ENCODE measurements at regions not wholly inside any gene's neighbourhood (a gene's known extent, or its start where the extent isn't known, plus 50 kb on each side); places are given as distances from the start of the nearest gene placed in this dataset.

DNA sequence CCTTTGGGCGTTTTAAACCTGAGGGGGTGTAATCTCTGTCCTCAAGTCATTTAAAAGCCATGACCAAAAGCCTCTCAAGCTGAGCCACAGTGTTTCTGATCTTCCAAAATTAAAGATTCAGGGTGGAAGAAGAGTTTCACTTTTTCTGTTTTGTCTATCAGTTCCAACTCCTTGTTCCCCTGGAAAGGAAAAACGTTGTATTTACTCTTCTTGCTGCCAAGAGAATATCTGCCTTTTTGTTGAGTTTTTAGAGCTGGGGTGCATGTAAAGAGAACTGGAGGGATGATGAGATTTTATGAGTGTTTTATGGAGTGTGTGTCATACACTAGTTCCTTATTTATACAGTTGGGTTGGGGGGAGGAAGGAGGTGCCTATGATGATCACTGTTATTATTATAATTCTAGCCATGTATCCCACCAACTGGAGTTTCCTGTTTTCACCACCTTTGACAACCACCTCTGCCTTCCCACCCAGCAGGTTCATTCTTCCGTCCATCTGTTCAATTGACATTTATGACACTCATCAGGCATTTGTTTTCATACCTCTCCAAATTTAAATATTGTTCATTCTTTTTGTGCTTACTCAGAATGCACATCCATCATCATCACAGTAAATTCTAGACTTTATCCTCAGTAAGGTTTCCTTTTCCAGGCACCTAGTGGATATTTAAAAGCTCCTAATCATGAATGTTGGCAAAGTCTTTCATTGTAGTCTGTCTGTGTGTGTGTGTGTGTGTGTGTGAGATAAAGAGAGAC is 97.9 kb upstream of the MPDZ start:
- in situ Hi-C loops (cut with HindIII; ENCODE audit: low sequenced_read_pairs), result no loop called here
- TF ChIP-seq, protein P1, sequence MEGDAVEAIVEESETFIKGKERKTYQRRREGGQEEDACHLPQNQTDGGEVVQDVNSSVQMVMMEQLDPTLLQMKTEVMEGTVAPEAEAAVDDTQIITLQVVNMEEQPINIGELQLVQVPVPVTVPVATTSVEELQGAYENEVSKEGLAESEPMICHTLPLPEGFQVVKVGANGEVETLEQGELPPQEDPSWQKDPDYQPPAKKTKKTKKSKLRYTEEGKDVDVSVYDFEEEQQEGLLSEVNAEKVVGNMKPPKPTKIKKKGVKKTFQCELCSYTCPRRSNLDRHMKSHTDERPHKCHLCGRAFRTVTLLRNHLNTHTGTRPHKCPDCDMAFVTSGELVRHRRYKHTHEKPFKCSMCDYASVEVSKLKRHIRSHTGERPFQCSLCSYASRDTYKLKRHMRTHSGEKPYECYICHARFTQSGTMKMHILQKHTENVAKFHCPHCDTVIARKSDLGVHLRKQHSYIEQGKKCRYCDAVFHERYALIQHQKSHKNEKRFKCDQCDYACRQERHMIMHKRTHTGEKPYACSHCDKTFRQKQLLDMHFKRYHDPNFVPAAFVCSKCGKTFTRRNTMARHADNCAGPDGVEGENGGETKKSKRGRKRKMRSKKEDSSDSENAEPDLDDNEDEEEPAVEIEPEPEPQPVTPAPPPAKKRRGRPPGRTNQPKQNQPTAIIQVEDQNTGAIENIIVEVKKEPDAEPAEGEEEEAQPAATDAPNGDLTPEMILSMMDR (IDR thresholded peaks at IDR 0.05; ENCODE audit: low read depth, low read length), result no peak
- H3K4me3 ChIP-seq (ENCODE audit: low read depth, low read length), result no peak overlapping the region
- peak; percentile 10 for DNase-seq (ENCODE audit: low read depth, low spot score)

DNA sequence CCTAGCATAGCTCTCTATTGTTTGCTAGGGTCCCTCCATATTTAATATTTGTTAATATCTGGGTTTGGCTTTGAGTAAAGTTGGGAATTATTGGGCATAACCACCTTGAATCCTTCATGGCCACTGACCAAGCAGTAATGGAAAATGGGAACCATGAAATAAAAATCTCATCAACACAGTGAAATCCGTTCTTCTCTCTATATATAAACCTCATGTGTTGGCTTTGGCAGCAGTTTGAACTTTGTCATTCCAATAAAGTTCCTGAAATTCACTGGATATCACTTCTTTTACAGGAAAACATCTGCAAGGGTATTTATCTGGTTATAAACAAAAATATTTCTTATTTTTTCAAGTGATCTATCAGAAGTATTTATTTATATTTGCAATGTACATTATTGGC is 93.0 kb upstream of the MPDZ start:
- TF ChIP-seq, protein P1 (IDR thresholded peaks at IDR 0.05; ENCODE audit: low read depth, low read length), result no peak
- in situ Hi-C loops (cut with HindIII; ENCODE audit: low sequenced_read_pairs), result no loop called here

DNA sequence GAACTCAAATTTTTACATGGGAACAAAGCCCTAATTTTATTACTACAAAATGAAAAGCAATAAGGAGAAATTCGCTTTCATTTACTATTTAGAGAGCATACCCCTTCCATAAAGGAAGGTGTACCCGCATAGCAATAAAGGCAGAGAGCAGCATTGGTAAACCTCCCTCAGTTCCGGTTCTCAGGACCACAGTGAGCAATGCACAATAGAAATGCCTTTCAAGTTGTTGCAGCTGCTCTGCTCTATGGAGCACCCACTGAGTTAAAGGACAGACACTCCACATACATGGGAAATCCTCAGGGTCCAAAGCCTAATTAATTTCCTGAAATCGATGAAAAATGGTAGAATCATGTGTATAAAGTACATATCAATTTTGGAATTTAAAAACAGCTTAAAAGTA is 89.9 kb upstream of the MPDZ start:
- no peak for DNase-seq (ENCODE audit: low read depth, low spot score)
- no peak overlapping the region for H3K4me3 ChIP-seq (ENCODE audit: low read depth, low read length)
- in situ Hi-C loops (cut with HindIII; ENCODE audit: low sequenced_read_pairs), result no loop called here
- TF ChIP-seq, protein P1 (IDR thresholded peaks at IDR 0.05; ENCODE audit: low read depth, low read length), result no peak

More for the DNA sequence above, 93.0 kb upstream of the MPDZ start:
- no peak for DNase-seq (ENCODE audit: low read depth, low spot score)
- no peak overlapping the region for H3K4me3 ChIP-seq (ENCODE audit: low read depth, low read length)

DNA sequence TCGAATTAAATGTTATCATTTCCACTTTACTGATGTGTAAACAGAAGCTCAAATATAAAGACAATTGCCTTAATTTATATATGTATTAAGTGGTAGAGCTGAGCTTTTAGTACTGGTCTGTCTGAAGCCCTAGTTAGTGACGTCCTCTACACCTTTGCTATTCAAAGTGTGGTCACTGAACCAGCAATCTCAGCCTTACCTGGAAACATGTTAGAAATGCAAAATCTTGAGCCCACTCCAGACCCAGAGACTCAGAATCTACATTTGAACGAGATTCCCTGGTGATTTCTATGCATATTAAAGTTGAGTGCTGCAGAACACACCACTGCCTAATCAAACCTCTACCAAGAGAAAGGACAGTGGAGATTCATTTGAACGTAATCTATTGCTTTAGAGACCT is 88.3 kb upstream of the MPDZ start:
- in situ Hi-C loops (cut with HindIII; ENCODE audit: low sequenced_read_pairs), result no loop called here
- no peak overlapping the region for H3K4me3 ChIP-seq (ENCODE audit: low read depth, low read length)
- TF ChIP-seq, protein P1 (IDR thresholded peaks at IDR 0.05; ENCODE audit: low read depth, low read length), result no peak

DNA sequence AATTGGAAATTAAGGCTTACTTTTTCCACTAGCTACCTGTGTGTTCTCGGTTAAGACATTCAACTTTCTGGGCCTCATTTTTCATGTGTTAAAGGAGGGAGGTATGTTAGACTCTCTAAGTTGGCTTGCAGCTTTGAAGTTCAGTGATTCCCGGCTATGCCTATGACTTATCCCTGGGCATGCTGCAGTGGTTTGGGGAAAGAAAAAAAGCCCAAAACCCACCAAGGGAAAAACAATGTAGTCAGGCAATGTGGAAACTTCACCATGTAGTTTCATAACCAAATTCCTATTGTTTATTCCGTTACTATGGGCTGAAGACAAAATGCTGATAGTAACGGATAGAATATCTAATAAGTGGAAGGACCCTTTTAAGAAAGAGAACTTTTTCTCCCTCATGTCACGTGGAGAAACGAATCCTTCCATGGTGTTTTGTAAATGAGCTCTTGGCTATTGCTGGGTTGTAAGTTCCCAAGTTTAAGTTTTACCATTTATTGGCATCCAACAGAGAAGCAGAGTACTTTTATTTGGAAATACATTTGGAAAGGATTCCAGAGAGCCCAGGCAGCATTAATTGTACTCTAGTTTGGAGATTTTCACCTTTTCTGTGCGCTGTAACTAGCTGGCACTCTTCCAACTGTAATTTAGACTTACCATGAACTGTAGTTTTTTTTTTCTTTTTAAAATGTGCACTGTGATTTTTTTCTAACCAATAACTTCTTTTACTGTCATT is 84.9 kb upstream of the MPDZ start:
- peak; percentile 33 for DNase-seq (ENCODE audit: low read depth, low spot score)
- TF ChIP-seq, protein P1 (IDR thresholded peaks at IDR 0.05; ENCODE audit: low read depth, low read length), result no peak
- H3K4me3 ChIP-seq (ENCODE audit: low read depth, low read length), result no peak overlapping the region
- in situ Hi-C loops (cut with HindIII; ENCODE audit: low sequenced_read_pairs), result no loop called here

More for the DNA sequence above, 88.3 kb upstream of the MPDZ start:
- no peak for DNase-seq (ENCODE audit: low read depth, low spot score)

DNA sequence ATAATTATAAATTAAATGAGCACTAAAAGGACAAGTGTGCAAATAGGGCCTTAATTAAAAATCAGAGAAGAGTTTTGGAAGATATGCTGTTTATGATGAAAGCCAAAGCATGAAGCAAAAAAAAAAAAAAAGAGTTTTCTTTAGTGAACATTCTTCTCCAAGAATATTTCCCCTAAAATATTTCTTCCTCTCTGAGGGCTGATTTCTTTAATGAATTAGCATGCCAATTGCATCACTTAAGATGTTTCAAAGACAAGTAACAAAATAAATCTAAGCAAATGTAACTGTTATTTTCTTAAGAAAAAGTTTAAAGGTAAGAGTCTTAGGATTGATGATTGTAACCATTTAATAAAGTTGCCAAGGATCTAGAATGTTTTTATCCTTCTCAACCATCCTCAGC is 81.6 kb upstream of the MPDZ start:
- TF ChIP-seq, protein P1 (IDR thresholded peaks at IDR 0.05; ENCODE audit: low read depth, low read length), result no peak
- in situ Hi-C loops (cut with HindIII; ENCODE audit: low sequenced_read_pairs), result no loop called here
- DNase-seq (ENCODE audit: low read depth, low spot score), result no peak
- no peak overlapping the region for H3K4me3 ChIP-seq (ENCODE audit: low read depth, low read length)

All from astrocyte of the spinal cord (primary cell).